K562 (cell line): ENCODE measurements at regions not wholly inside any gene's neighbourhood (a gene's known extent, or its start where the extent isn't known, plus 50 kb on each side); places are given as distances from the start of the nearest gene placed in this dataset.
A peak's percentile ranks its signal among the peaks of the same experiment; 100 is the strongest.

ENCODE experiments used
- ATAC-seq: fragments of 200-7000 bp; cut with Tn5 transposase; 3 replicates; pipeline ENCODE4 v1.9.1; 2020; ENCODE audit warnings: moderate library complexity
- BruUV-seq: library from RNA; stranded (reverse); fragments of 400-500 nt; replicated peaks from 2 replicates; lab custom pipeline; 2021; lab: Mats Ljungman, UMichigan
- CTCF ChIA-PET: fragments of 300-600 bp; formaldehyde crosslinking; extraction: SDS; loops from one replicate; lab custom pipeline; 2021; ENCODE audit warnings: low intra/inter-chr PET ratio; lab: Yijun Ruan, JAX
- POLR2A ChIA-PET: fragments of 300-600, 350-650 bp; sonication (Branson Sonifier 250); formaldehyde crosslinking; extraction: SDS; loops from one replicate; lab custom pipeline; 2021; ENCODE audit warnings: antibody characterized with exemption, inconsistent platforms; lab: Yijun Ruan, JAX
- DNase-seq, 4 experiments: peaks; one replicate each; pipeline versions ENCODE4 v3.0.0 to v3.0.0-alpha.2; 2011 to 2018; ENCODE audit warnings: low spot score in 3 of 4, mixed read lengths in 3 of 4; ENCODE audit errors: extremely low read depth in 1 of 4
- FAIRE-seq: peaks from 2 replicates; lab custom pipeline; 2011; peaks lifted over from hg19 to GRCh38; lab: Jason Lieb, UNC
- H2AFZ ChIP-seq: 2 replicates; pipeline ENCODE4 v1.6.0; 2011; ENCODE audit warnings: low read depth, low read length, control low read depth, inconsistent platforms
- H3K27ac ChIP-seq: fragments of 200-600 bp; 3 replicates; pipeline ENCODE4 v1.8.0; 2011; ENCODE audit warnings: low read depth, mild to moderate bottlenecking, control low read depth, inconsistent platforms, low read length, moderate library complexity, mixed read lengths; ENCODE audit errors: extremely low read depth
- H3K27me3 ChIP-seq, 2 experiments: fragments of 300-600 bp in 1 of 2; 2 replicates in 1 of 2; 3 replicates in 1 of 2; pipeline versions ENCODE4 v1.6.0 to v1.8.0; 2011; ENCODE audit warnings: inconsistent platforms in 2 of 2, low read length in 2 of 2, mild to moderate bottlenecking in 1 of 2, mixed read lengths in 1 of 2, moderate library complexity in 1 of 2; ENCODE audit not compliant: control insufficient read depth in 2 of 2, insufficient read depth in 2 of 2
- H3K36me3 ChIP-seq: fragments of 300-600 bp; 3 replicates; pipeline ENCODE4 v1.8.0; 2011; ENCODE audit warnings: mild to moderate bottlenecking, low read length, inconsistent platforms; ENCODE audit not compliant: control insufficient read depth, insufficient read depth
- H3K4me1 ChIP-seq, 2 experiments: fragments of 200-600 bp in 1 of 2; replicated peaks in 1 of 2; 2 replicates in 1 of 2; 3 replicates in 1 of 2; pipeline versions ENCODE4 v1.5.1 to v1.8.0; 2011; ENCODE audit warnings: inconsistent platforms in 2 of 2, low read length in 2 of 2, mild to moderate bottlenecking in 1 of 2, mixed read lengths in 1 of 2, moderate library complexity in 1 of 2; ENCODE audit not compliant: control insufficient read depth in 2 of 2, insufficient read depth in 2 of 2
- H3K4me2 ChIP-seq: 2 replicates; pipeline ENCODE4 v1.6.1; 2011; ENCODE audit warnings: low read length, control low read depth, inconsistent platforms, mixed read lengths; ENCODE audit not compliant: insufficient read depth
- H3K4me3 ChIP-seq: fragments of 200-600 bp; sonication (generic), shearing (Covaris generic); 2 replicates; pipeline ENCODE4 v1.5.1; 2016; ENCODE audit warnings: control low read depth, inconsistent platforms
- H3K79me2 ChIP-seq: fragments of 200-600 bp; 3 replicates; pipeline ENCODE4 v1.8.0; 2011; ENCODE audit warnings: low read length, inconsistent platforms; ENCODE audit not compliant: control insufficient read depth, insufficient read depth
- H3K9ac ChIP-seq, 2 experiments: 2 replicates each; pipeline versions ENCODE4 v1.6.0 to v1.6.1; 2011; ENCODE audit warnings: low read depth in 2 of 2, low read length in 2 of 2, control low read depth in 1 of 2, inconsistent platforms in 1 of 2, mild to moderate bottlenecking in 1 of 2, mixed read lengths in 1 of 2; ENCODE audit not compliant: insufficient read depth in 1 of 2
- H3K9me1 ChIP-seq: one replicate; pipeline ENCODE4 v1.6.0; 2011; ENCODE audit warnings: inconsistent platforms, mild to moderate bottlenecking, low read length, moderate library complexity; ENCODE audit not compliant: control insufficient read depth, insufficient read depth
- H3K9me3 ChIP-seq: replicated peaks from 2 replicates; pipeline ENCODE4 v1.5.1; 2011; ENCODE audit warnings: low read depth, low read length, inconsistent platforms; ENCODE audit not compliant: control insufficient read depth, insufficient read depth
- H4K20me1 ChIP-seq: replicated peaks from 2 replicates; pipeline ENCODE4 v1.6.1; 2011; ENCODE audit warnings: low read length, inconsistent platforms, mixed read lengths; ENCODE audit not compliant: control insufficient read depth, insufficient read depth
- GABPA ChIP-seq: fragments of 200-800 bp; sonication (Bioruptor generic); conservative IDR thresholded peaks from 2 replicates; pipeline ENCODE4 v1.6.1; 2016; ENCODE audit warnings: low read depth, missing genetic modification characterization, missing compliant biosample characterization
- NONO ChIP-seq, 2 experiments: fragments of 200-400 bp in 1 of 2; fragments of 450-650 bp in 1 of 2; formaldehyde crosslinking in 1 of 2; IDR thresholded peaks; 2 replicates each; pipeline ENCODE4 v1.6.1; 2017; ENCODE audit warnings: low read depth in 2 of 2, mild to moderate bottlenecking in 2 of 2, moderate library complexity in 2 of 2, low read length in 1 of 2
- RBM14 ChIP-seq: fragments of 200-400 bp; formaldehyde crosslinking; IDR thresholded peaks from 2 replicates; pipeline ENCODE4 v1.6.1; 2018; ENCODE audit warnings: low read depth, mild to moderate bottlenecking, low read length, moderate library complexity, borderline replicate concordance; ENCODE audit not compliant: insufficient read depth
- XRCC3 ChIP-seq: fragments of 450-650 bp; IDR thresholded peaks from 2 replicates; pipeline ENCODE4 v1.6.1; 2017; ENCODE audit warnings: mild to moderate bottlenecking, moderate library complexity
- ZNF785 ChIP-seq: fragments of 250-450 bp; sonication (Bioruptor Pico); IDR thresholded peaks from 2 replicates; pipeline ENCODE4 v1.4.0; 2020; ENCODE audit warnings: mild to moderate bottlenecking
- WGBS: fragments of 100-300 bp; shearing (Covaris generic); methylation state at CpG from one replicate; pipeline ENCODE4 v1.1.6; 2016; ENCODE audit warnings: low coverage, mixed read lengths; ENCODE audit not compliant: insufficient coverage; ENCODE audit errors: missing lambda C conversion rate; 5-methylcytosine and 5-hydroxymethylcytosine counted together
- in situ Hi-C: fragments of 300-500 bp; cut with MboI; formaldehyde crosslinking; loops from 4 replicates; pipeline ENCODE4 v1.15.0; 2018; ENCODE audit warnings: inconsistent platforms, mixed read lengths
- intact Hi-C: fragments of 100-400 bp; cut with micrococcal nuclease; formaldehyde crosslinking; loops from 2 replicates; pipeline ENCODE4 v1.14.2; 2022
- TF ChIP-seq, protein P1 (sequence below), 2 experiments: fragments of 450-650 bp in 1 of 2; sonication (generic) in 1 of 2; formaldehyde crosslinking in 1 of 2; IDR thresholded peaks in 1 of 2; conservative IDR thresholded peaks in 1 of 2; 2 replicates each; pipeline versions ENCODE4 v1.6.1 to v1.8.1; 2016 to 2023; ENCODE audit warnings: mild to moderate bottlenecking in 2 of 2, moderate library complexity in 2 of 2, inconsistent platforms in 1 of 2, missing genetic modification reagents in 1 of 2

DNA sequence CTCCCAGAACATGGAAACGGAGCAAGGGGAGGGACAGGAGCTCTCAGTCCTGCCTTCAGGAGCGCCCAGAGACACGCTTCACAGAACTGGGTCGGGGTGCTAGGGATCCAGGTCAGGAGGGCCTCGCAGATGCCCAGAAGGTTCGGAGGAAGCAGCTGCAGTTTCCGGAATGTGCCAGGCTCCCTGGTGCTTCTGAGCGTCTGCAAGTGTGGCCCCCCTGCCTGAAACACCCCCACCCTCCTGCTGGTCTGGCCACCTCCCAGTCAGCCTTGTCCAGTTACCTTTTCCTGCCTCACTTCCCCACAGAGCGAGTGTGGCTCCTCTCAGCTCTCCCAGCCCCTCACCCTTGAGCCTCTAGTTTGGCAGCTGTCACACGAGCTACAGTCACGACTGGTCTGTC is 88.3 kb upstream of the TAF1B start (continued):
- TF ChIP-seq RBM14 (no peak), XRCC3 (no peak), GABPA (tag) (no peak)

DNA sequence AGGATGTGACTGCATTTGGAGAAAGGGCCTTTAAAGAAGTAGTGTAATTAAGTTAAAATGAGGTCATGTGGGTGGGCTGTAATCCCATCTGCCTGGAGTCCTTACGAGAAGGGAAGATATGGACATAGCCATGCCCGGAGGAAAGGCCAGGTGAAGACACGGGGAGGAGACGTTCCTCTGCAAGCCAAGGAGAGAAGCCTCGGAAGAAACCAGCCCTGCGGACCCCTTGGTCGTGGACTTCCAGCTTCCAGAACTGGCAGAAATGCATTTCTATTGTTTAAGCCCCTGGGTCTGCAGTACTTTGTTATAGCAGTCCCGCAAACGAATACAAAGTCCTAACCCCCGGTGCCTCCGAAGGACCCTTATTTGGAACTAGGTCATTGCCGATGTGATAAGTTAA is 87.6 kb upstream of the TAF1B start:
- WGBS, result 58% methylated on average over 12 of the region's 12 CpGs
- POLR2A ChIA-PET, result interaction anchor here (0.6 to 1.7 kb wide), 3 partner anchors 8 to 86 kb away, joined by 3 to 5 read pairs (median 3); no protein-coding TSS in a partner anchor
- no peaks in the 10 kb centered on the region for H3K9me1 ChIP-seq

More for the DNA sequence above, 87.6 kb upstream of the TAF1B start:
- no peak for TF ChIP-seq NONO (IDR thresholded peaks at IDR 0.05; ENCODE audit: low read depth in 2 of 2, low read length in 1 of 2)
- TF ChIP-seq ZNF785 (CRISPR knock-in tag), result no peak
- TF ChIP-seq, protein P1, sequence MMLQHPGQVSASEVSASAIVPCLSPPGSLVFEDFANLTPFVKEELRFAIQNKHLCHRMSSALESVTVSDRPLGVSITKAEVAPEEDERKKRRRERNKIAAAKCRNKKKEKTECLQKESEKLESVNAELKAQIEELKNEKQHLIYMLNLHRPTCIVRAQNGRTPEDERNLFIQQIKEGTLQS (IDR thresholded peaks at IDR 0.05), result peak; percentile 39; the same call in 1 of the 2 replicates
- TF ChIP-seq, protein P1 (CRISPR knock-in tag; conservative IDR thresholded peaks at IDR 0.05), result no peak
- in situ Hi-C loops (no loop called here), intact Hi-C loops (no loop called here)
- no peak for ATAC-seq
- no peak for FAIRE-seq
- H3K4me2 ChIP-seq, result no peak overlapping the region
- no peak overlapping the region for H3K4me3 ChIP-seq
- H3K9ac ChIP-seq, result no peak overlapping the region
- DNase-seq, result no peak
- H3K9me3 ChIP-seq, result no peaks in the 10 kb centered on the region
- H3K27me3 ChIP-seq, result peaks cover 0 to 10% of the 10 kb centered on the region in 2 experiments; a peak in 3 of 5 replicates
- peaks cover 47 to 50% of the 10 kb centered on the region in 2 experiments for H3K4me1 ChIP-seq
- H3K36me3 ChIP-seq, result no peaks in the 10 kb centered on the region
- no peak overlapping the region for H3K27ac ChIP-seq
- CTCF ChIA-PET, result no interaction called here
- BruUV-seq, result no TSS peak
- H3K79me2 ChIP-seq, result no peaks in the 10 kb centered on the region
- no peak overlapping the region for H2AFZ ChIP-seq
- 0 out of 2 replicates have a peak, but pooled peaks cover 3% of the 10 kb centered on the region for H4K20me1 ChIP-seq
